GM18505 (cell line): ENCODE measurements at regions not wholly inside any gene's neighbourhood (a gene's known extent, or its start where the extent isn't known, plus 50 kb on each side); places are given as distances from the start of the nearest gene placed in this dataset.

ENCODE experiments used
- ATAC-seq: cut with Tn5 transposase; IDR thresholded peaks from one replicate; pipeline ENCODE4 v1.9.1; 2021; ENCODE audit not compliant: unreplicated experiment
- POLR2A ChIP-seq: IDR thresholded peaks from 4 replicates; pipeline ENCODE4 v1.6.1; 2011; ENCODE audit warnings: borderline replicate concordance; ENCODE audit not compliant: insufficient read depth, insufficient read length; ENCODE audit errors: extremely low read depth

DNA sequence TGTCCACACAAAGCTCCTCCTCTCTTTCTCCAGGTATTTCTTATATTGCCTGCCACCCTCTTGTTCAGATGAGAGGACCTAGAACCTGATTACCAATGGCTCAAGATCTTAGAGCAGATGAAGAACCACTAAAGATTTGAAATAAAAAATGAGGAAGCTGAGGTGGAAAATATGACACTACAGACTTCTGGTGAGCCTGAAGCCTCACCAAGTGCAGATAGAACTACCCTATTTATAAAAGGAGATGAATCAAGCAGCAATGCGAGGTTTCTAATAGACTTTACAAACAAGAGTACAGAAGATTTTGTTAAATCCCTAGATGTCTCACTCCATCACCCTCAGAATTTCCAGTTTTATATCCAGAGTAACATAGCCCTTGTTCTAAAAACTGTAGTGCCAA is 345.8 kb downstream of the TBC1D4 start:
- ATAC-seq, result no peak
- TF ChIP-seq POLR2A, result no peak

DNA sequence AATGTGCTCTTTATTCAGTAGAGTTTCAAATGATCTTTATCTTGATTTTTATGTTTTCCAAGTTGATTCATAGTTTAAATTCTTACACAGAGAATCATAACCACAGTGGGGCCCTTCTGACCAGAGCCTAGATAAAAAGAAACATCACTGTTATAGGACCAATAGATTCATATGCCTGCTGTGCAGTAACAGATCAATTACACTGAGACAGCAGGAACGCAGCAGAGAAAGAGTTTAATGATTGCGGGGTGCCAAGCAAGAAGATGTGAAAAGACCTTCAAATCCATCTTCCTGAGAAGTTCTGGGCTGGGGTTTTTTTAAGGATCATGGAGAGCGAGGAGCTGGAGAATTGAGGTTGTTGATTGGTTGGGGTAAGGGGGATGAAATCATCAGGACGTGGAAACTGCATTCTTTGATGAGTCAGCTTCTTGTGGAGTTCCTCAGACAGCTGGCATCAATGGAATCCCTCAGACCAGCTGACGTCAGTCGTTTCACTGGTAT is 346.6 kb downstream of the TBC1D4 start:
- TF ChIP-seq POLR2A, result no peak
- ATAC-seq, result no peak

DNA sequence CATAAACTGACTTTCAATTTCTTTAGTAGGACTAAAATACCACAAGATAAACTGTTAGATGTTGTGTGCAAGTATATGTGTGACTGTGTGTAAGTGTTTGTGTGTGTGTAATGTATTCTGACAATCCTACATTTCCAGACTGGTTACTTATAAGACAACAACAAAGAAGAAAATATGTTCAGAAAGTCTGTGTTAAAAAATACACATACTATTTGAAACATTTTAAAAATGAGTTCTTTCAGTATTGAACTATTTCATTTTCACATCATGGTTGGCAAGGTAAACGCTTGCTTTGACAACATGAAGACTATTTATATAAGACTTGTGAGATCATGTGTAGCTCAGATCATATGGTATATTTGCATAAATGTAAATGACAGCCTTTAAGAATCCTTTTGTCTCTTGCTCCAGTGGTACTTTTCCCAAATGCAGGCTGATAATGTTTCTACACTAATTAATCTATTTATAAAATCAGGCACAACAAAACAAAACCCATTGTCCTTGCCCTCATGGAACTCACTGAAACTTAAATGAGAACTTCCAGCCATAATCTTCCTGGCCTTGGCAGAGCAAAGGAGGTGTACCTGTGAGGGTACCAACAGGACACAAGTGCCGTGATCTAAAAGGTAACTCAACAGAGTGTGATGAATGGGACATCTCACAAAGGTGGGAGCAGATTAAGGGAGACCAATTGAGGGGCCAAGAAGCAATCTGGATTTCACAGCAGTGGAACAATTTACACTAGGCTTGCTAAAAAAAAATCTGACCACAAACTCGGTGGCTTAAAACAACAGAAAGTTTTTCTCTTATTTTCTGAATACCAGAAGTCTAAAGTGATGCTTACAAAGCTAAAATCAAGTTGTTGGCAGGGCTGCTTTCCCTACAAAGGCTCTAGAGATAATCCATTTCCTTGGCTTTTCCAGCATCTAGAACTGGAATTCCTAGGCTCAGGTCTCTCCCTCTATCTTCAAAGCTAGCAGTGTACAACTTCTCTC is 349.0 kb downstream of the TBC1D4 start:
- no peak for TF ChIP-seq POLR2A
- no peak for ATAC-seq

GRCh38 chr13:75129331-75129730 is 352.6 kb downstream of the TBC1D4 start:
- ATAC-seq, result no peak

DNA sequence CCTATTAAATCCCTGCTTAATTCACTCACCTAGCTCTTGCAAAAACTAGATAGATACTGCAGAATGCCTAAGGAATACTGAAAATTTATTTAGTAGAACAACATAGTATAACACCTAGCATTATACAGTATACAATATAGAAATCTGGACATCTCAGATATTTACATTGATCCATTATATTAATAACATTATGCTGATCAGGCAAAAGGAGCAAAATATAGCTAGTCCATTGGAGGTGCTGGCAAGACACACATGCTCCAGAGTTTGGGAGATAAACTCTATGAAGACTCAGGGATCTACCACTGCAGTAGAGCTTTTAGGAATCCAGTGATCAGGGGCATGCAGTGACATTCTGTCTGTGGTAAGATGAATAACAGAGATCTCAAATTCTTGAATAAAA is 357.6 kb downstream of the TBC1D4 start:
- no peak for ATAC-seq
- TF ChIP-seq POLR2A, result no peak

More at GRCh38 chr13:75129331-75129730, 352.6 kb downstream of the TBC1D4 start:
- no peak for TF ChIP-seq POLR2A

DNA sequence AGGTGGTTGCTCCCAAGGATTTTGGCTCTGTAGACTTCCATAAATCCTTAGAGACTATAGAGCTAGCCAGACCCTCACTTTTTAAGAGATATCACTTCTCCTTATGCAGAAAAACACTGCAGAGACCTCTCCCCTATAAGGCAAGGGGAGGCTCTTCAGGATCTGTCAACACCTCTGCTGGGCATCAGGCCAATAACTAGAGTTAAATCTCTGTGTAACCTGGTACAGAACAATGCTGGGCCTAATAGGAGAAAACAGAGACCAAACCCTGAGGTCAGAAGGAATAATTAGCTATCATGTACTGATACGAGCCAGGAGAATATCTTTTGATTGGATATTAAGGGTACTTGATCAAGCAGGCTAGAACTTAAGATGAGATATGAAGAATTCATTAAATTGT is 358.5 kb downstream of the TBC1D4 start:
- no peak for ATAC-seq
- TF ChIP-seq POLR2A, result no peak

DNA sequence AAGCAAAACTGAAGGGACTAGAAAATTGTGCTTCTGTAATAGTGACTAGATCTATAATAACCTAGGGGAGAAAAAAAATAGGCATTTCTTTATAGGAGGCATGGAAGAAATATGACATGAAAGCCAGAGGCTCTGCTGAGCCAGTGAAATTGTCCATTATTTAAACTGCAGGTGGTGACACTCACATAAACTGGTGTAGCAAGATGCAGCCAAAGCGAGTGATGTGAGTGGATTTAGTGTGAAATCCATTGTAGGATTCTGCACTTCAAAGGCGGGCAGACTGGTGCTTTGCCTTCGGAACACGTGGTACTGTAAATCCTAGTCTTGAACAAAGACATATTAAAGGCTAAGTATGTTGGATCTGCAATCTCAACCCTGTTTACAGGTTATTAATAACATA is 361.9 kb downstream of the TBC1D4 start:
- no peak for ATAC-seq

GRCh38 chr13:75115171-75115570 is 366.8 kb downstream of the TBC1D4 start:
- no peak for TF ChIP-seq POLR2A
- no peak for ATAC-seq

More for the DNA sequence above, 361.9 kb downstream of the TBC1D4 start:
- no peak for TF ChIP-seq POLR2A

- TF ChIP-seq POLR2A, result no peak
- no peak for ATAC-seq
Measured at GRCh38 chr13:75103976-75104375, 378.0 kb downstream of the TBC1D4 start.

GRCh38 chr13:75102001-75102716 is 379.8 kb downstream of the TBC1D4 start:
- no peak for ATAC-seq
- no peak for TF ChIP-seq POLR2A

- no peak for TF ChIP-seq POLR2A
- no peak for ATAC-seq
Measured at GRCh38 chr13:75101348-75101747, 380.6 kb downstream of the TBC1D4 start.

DNA sequence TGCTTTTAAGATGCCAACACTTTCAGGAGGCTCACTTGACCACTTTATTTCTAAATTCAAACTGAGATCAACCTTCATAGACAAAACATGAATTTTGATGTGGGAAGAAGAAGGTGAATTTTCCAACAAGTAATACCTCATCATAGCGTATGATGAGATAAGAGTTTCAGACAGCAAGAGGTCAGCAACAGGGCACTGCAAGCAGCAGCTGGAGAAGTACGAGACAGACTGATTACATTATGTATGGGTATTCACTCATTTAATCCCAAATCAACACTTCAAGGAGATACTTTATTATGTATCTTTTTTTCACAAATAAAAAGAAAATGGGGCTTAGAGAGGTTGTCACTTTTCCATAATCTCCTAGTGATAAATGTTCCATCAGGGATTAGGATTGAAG is 389.8 kb downstream of the TBC1D4 start:
- TF ChIP-seq POLR2A, result no peak
- no peak for ATAC-seq

DNA sequence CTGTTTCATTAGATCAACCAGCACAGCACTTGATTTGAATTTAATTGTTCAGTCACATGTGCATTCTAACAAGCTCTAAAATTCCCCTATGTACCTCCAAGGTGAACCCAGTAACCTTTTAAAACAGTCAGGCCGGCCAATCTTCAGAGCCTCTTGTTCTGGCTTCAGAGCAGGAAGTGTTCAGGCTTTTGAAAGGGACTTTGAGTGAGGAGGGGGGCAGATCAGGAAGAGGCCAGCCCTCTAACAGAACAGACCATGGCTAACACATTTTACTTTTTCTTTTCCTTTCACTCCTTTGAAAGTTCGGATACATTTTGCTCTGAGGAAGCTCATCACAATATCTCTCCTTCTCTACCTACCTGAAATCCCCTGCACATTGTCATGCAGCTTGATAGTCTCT is 390.3 kb downstream of the TBC1D4 start:
- no peak for TF ChIP-seq POLR2A
- no peak for ATAC-seq
